Left lobe of liver (tissue), 2 donors: ENCODE measurements at regions not wholly inside any gene's neighbourhood (a gene's known extent, or its start where the extent isn't known, plus 50 kb on each side); places are given as distances from the start of the nearest gene placed in this dataset.

Source experiments
- ATAC-seq: fragments of 200-7000 bp; cut with Tn5 transposase; one replicate; pipeline ENCODE4 v1.9.1; 2020; ENCODE audit warnings: mild to moderate bottlenecking, moderate library complexity
- DNase-seq: peaks from one replicate; pipeline ENCODE4 v3.0.0-alpha.2; 2020; ENCODE audit warnings: low spot score
- donor health status: DM: no; HTN: no; CAD: no; lungs with moderate emphysema.
- donor health status: DM: no; HTN: yes; CAD: no.

- ATAC-seq: peak; percentile 51
- no peak for DNase-seq
These were observed 64.7 kb upstream of the MGAT5 start for GRCh38 chr2:134189009-134189720.

DNA sequence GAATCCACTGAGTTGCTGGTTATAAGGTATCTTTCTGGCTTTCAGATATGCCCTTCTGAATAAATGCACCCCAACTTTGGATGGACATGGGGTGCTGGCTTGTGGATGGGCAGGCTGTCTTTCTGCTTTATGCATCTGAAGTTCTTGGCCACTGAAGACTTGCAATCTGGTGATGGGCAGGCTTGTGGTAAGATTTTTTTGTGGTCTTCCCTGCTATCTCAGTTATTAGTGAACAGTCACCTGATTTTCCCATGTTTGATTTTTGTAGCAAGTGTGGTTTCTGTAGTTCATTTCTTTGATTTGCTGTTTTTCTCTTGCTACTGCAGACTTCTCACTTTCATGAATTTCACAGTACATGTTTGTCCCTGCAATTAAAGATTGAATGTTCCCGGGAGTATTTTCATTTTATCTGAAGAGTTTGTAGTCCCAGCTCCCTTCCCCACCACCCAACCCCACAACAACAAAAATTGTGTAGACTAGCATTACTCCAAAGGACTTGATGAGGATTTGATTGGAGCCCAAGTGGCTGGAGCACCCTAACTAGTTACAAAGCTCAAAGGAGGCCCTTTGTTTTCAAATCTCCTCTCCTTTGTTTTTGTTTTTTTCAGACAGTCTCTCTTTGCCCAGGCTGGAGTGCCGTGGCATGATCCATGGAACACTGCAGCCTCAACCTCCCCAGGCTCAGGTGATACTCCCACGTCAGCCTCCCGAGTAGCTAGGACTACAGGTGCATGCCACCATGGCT is 63.6 kb upstream of the MGAT5 start:
- DNase-seq: no peak
- no peak for ATAC-seq

GRCh38 chr2:134190807-134191203 is 63.1 kb upstream of the MGAT5 start:
- ATAC-seq (no peak), DNase-seq (no peak)

- DNase-seq (no peak), ATAC-seq (no peak)
These were observed 62.0 kb upstream of the MGAT5 start for GRCh38 chr2:134191835-134192234.

DNA sequence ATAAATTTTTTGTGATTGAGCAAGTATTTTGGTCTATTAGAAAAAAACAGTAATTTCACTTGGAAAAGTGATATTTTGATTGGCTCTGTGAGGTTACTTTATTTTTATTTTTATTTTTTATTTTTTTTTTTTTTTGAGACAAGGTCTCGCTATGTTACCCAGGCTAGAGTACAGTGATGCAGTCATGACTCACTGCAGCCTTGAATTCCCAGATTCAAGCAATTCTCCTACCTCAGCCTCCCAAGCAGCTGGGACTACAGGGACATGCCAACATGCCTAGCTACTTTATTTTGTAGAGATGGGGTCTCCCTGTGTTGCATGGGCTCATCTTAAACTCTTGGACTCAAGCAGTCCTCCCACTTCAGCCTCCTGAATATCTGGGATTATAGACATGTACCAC is 60.9 kb upstream of the MGAT5 start:
- DNase-seq: no peak

GRCh38 chr2:134194519-134194918 is 59.4 kb upstream of the MGAT5 start:
- DNase-seq (no peak), ATAC-seq (no peak)

More for the DNA sequence above, 60.9 kb upstream of the MGAT5 start:
- ATAC-seq: no peak

DNA sequence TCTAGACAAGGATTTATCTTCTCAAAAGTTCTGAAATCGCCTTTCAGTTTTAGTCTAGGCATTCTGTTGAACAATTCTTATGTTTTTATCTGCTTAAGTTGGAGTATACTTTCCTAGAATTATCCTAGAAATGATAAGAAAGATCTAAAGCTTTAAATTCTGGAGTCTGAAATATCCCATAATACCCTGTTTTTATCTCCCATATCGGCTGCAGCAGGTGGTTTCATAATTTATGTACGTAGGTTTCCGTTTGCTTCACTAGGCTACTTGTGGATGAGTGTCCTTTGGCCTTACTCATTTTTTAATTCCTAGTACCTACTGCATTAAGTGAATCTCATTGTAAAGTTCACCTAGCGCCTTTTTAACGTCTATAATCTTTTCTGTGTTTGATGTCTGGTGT is 58.5 kb upstream of the MGAT5 start:
- ATAC-seq (no peak), DNase-seq (no peak)

DNA sequence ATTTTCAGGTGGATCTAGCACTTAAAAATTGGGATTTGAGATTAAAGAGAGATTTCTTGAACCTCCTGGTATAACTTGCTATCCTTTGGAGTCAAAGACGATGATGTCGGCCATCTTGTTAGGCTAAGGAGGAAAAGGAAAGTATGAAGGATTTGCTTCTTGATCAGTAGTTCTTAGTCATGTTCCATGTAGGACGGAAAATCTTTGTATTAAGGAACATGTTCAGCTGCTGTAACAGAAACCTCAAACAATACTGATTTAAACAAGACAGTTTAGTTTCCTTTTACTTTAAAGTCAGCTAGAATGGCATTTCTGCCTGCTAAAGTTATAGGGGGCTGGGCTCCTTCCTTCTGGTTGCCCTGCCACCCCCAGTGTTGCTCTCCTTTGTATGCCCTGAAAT is 56.4 kb upstream of the MGAT5 start:
- DNase-seq: no peak
- ATAC-seq: no peak

DNA sequence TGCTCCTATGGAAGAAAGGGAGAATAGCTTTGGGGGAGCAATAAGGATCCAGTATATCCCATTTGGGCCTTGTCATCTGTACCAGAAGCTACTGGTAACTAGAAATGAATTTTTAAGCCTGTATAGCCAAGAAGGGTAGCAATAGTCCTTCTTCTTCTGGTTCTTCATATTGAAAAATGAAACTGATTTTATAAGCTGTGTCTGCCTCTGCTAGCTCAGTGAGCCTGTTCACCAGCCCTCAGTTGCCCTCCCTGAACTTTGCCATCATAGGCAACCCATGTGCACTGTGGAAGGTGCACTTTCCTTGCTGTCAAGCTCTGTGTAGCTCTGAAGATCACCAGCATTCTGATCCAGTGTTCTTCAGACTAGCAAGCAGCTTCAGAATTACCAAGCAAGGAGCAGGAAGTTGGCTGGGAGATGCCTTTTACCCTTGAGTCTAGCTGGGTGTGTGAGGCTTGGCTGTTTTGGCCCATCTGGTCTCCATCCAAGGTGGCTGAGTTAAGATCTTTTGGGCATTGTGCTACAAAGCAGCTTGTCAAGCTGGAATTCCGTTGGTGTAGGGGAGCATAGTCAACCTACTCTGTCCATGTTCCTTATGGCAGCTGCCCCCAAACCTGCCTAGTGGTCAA is 55.8 kb upstream of the MGAT5 start:
- ATAC-seq (no peak), DNase-seq (no peak)

- DNase-seq (no peak), ATAC-seq (no peak)
These were observed 54.7 kb upstream of the MGAT5 start for GRCh38 chr2:134199123-134199522.

DNA sequence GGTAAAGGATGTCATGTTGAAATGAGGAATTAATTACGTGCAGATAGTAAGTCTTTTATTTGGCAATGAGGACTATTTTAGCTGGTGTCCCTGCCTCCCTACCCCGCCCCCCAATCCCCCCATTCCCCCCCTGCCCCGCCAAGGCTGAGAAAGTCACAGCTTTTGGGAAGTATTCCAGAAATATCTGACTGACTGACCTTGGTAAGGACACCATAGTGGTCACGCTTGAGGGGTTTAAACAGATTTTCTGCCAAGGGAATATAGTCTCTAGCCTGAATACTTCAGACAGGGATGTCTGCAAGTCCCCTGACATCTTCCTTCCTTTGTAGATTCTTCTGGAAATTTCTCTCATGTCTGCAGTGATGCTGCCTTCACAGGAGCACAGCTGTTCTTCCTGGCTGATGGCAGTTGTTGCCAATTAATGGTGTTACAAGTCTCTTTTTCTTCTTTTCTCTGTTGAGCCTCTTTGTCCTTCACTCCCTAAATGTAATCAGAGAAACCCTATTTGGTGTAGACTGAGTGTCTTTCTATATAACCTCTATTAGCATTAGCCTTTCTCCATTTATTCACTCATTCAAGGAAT is 53.7 kb upstream of the MGAT5 start:
- DNase-seq (no peak), ATAC-seq (no peak)

DNA sequence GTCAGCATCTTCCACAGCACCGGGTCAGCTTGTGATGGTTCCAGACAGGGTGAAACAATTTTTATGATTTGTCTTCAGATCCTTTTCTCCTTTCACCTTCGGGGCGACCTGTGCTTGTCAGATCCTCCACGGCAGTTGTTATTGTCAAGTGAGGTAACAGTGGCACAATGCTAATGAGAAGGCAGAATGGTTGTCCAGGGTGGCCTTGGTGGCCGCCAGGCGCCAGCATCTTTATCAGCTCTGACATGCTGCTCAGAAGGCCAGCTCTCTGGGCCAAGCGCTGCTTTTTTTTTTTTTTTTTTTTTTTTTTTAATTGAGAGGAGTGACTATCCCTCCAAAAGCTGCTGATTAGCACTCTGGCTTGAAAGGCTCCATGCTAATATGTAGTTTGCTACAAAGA is 52.3 kb upstream of the MGAT5 start:
- ATAC-seq: no peak
- no peak for DNase-seq

- no peak for DNase-seq
- no peak for ATAC-seq
These were observed 51.5 kb upstream of the MGAT5 start for GRCh38 chr2:134202371-134202770.

DNA sequence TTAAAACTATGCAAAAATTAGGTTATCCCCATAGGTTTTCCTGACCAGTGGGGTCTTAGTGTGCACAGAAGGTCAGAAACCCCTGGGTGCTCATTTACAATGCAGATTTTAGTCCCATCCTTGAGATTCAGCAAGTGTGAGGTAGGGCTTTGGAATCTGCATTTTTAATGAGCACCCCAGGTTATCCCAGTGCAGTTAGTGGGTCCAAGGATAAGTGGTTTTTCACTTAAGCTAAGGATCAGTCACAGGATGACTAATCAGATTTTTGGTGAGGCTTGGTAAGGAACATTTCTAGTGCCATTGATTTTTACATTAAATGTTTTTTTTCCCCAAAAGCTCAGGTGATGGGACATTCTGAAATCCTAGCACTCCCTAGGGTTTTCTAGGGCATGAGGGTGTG is 50.7 kb upstream of the MGAT5 start:
- DNase-seq: no peak
- no peak for ATAC-seq
